H1 (cell line): ENCODE measurements at regions not wholly inside any gene's neighbourhood (a gene's known extent, or its start where the extent isn't known, plus 50 kb on each side); places are given as distances from the start of the nearest gene placed in this dataset. TPM values are rescaled to one million over a fixed set of nuclear protein-coding genes. Genes with fewer than 3 reads are reported as not detected.
"Not testable (repeated sequence)": the region's sequence is repeated elsewhere in the genome, so short reads cannot be mapped to it uniquely, and the experiment has no call there.

Source experiments
- CTCF ChIA-PET: fragments of 300-600 bp; sonication (Branson Sonifier 250); formaldehyde crosslinking; loops from one replicate; lab custom pipeline; 2021; ENCODE audit not compliant: partially characterized antibody; lab: Charles Lee
- POLR2A ChIA-PET: fragments of 300-600 bp; sonication (Branson Sonifier 250); formaldehyde crosslinking; loops from one replicate; lab custom pipeline; 2021; ENCODE audit warnings: inconsistent platforms; ENCODE audit not compliant: partially characterized antibody; lab: Charles Lee
- DNase-seq, 2 experiments: peaks; one replicate each; pipeline versions ENCODE4 v3.0.0 to v3.0.0-alpha.2; 2010 to 2022; ENCODE audit warnings: low spot score in 2 of 2, low read depth in 1 of 2, mixed read lengths in 1 of 2
- FAIRE-seq: peaks from 2 replicates; lab custom pipeline; 2011; peaks lifted over from hg19 to GRCh38; lab: Jason Lieb, UNC
- H2AFZ ChIP-seq: 2 replicates; pipeline ENCODE4 v1.8.1; 2012; ENCODE audit warnings: low read length, inconsistent platforms
- H2AK5ac ChIP-seq: 2 replicates; pipeline ENCODE4 v1.6.1; 2013; ENCODE audit warnings: low read depth, low read length
- H2BK120ac ChIP-seq: replicated peaks from 2 replicates; pipeline ENCODE3; 2013; ENCODE audit warnings: low read depth, low read length, inconsistent platforms
- H2BK12ac ChIP-seq: 2 replicates; pipeline ENCODE4 v1.6.1; 2013; ENCODE audit warnings: low read depth, low read length
- H2BK15ac ChIP-seq: 2 replicates; pipeline ENCODE4 v1.6.1; 2013; ENCODE audit warnings: low read length
- H2BK20ac ChIP-seq: 2 replicates; pipeline ENCODE4 v1.6.1; 2013; ENCODE audit warnings: low read length
- H2BK5ac ChIP-seq: 2 replicates; pipeline ENCODE4 v1.6.1; 2013; ENCODE audit warnings: low read depth, low read length
- H3K14ac ChIP-seq: 2 replicates; pipeline ENCODE4 v1.6.1; 2013; ENCODE audit warnings: inconsistent platforms; ENCODE audit not compliant: insufficient read length
- H3K18ac ChIP-seq: 2 replicates; pipeline ENCODE4 v1.6.1; 2013; ENCODE audit warnings: low read length; ENCODE audit errors: extremely low read depth
- H3K23ac ChIP-seq: 2 replicates; pipeline ENCODE4 v1.6.1; 2013; ENCODE audit warnings: inconsistent platforms; ENCODE audit not compliant: insufficient read length
- H3K23me2 ChIP-seq: 2 replicates; pipeline ENCODE4 v1.6.1; 2013; ENCODE audit warnings: low read depth, low read length
- H3K27ac ChIP-seq: 2 replicates; pipeline ENCODE4 v1.6.1; 2011; ENCODE audit warnings: low read depth, low read length, inconsistent platforms
- H3K27me3 ChIP-seq, 4 experiments: replicated peaks in 1 of 4; 1 replicate in 1 of 4; 2 replicates in 3 of 4; pipeline versions ENCODE4 v1.6.1 to v1.8.1; 2011 to 2013; ENCODE audit warnings: low read length in 3 of 4, mild to moderate bottlenecking in 3 of 4, inconsistent platforms in 2 of 4, mixed read lengths in 2 of 4, moderate library complexity in 1 of 4; ENCODE audit not compliant: control insufficient read depth in 3 of 4, insufficient read depth in 3 of 4; ENCODE audit errors: extremely low read depth in 1 of 4
- H3K36me3 ChIP-seq, 4 experiments: 2 replicates each; pipeline versions ENCODE4 v1.6.1 to v1.8.1; 2011 to 2013; ENCODE audit warnings: mild to moderate bottlenecking in 4 of 4, low read length in 3 of 4, moderate library complexity in 2 of 4, control low read depth in 1 of 4, inconsistent platforms in 1 of 4; ENCODE audit not compliant: insufficient read depth in 4 of 4, control insufficient read depth in 2 of 4
- H3K4ac ChIP-seq: replicated peaks from 2 replicates; pipeline ENCODE3; 2013; ENCODE audit warnings: low read length, low read depth, mixed read lengths, inconsistent platforms; ENCODE audit not compliant: insufficient read length
- H3K4me1 ChIP-seq, 4 experiments: replicated peaks in 1 of 4; 1 replicate in 1 of 4; 2 replicates in 3 of 4; pipeline versions ENCODE4 v1.6.1 to v1.8.1; 2011 to 2013; ENCODE audit warnings: low read length in 3 of 4, inconsistent platforms in 2 of 4, mixed read lengths in 1 of 4; ENCODE audit not compliant: insufficient read depth in 4 of 4, control insufficient read depth in 3 of 4
- H3K4me2 ChIP-seq, 2 experiments: 2 replicates each; pipeline versions ENCODE4 v1.6.1 to v1.8.1; 2011 to 2013; ENCODE audit warnings: low read depth in 2 of 2, low read length in 2 of 2, control low read depth in 1 of 2, inconsistent platforms in 1 of 2, mild to moderate bottlenecking in 1 of 2; ENCODE audit not compliant: insufficient read depth in 1 of 2
- H3K4me3 ChIP-seq, 4 experiments: fragments of 200-600, 300-600 bp in 1 of 4; sonication (generic), shearing (Covaris generic), sonication (Bioruptor Twin) in 1 of 4; 2 replicates each; pipeline versions ENCODE4 v1.5.1 to v1.8.1; 2011 to 2016; ENCODE audit warnings: low read length in 4 of 4, low read depth in 3 of 4, control low read depth in 2 of 4, inconsistent platforms in 2 of 4, mild to moderate bottlenecking in 2 of 4, mixed read lengths in 1 of 4, moderate library complexity in 1 of 4; ENCODE audit not compliant: insufficient read depth in 2 of 4; ENCODE audit errors: extremely low read depth in 1 of 4
- H3K56ac ChIP-seq: replicated peaks from 2 replicates; pipeline ENCODE3; 2013; ENCODE audit warnings: low read depth, mild to moderate bottlenecking, mixed read lengths, low read length, inconsistent platforms; ENCODE audit not compliant: insufficient read length
- H3K79me1 ChIP-seq: 2 replicates; pipeline ENCODE4 v1.6.1; 2013; ENCODE audit warnings: low read depth, low read length, control low read depth
- H3K79me2 ChIP-seq, 2 experiments: 2 replicates each; pipeline versions ENCODE4 v1.6.1 to v1.8.1; 2012 to 2013; ENCODE audit warnings: low read length in 2 of 2, mild to moderate bottlenecking in 2 of 2, inconsistent platforms in 1 of 2; ENCODE audit not compliant: insufficient read depth in 2 of 2, control insufficient read depth in 1 of 2
- H3K9ac ChIP-seq, 4 experiments: replicated peaks in 1 of 4; 1 replicate in 1 of 4; 2 replicates in 3 of 4; pipeline versions ENCODE4 v1.6.1 to v1.8.1; 2011 to 2013; ENCODE audit warnings: low read depth in 3 of 4, low read length in 3 of 4, control low read depth in 2 of 4, mild to moderate bottlenecking in 2 of 4, moderate library complexity in 2 of 4, inconsistent platforms in 1 of 4; ENCODE audit errors: extremely low read depth in 1 of 4
- H3K9me3 ChIP-seq, 2 experiments: 2 replicates each; pipeline versions ENCODE4 v1.6.1 to v1.8.1; 2012 to 2013; ENCODE audit warnings: mild to moderate bottlenecking in 2 of 2, moderate library complexity in 2 of 2, control low read depth in 1 of 2, inconsistent platforms in 1 of 2, low read depth in 1 of 2, low read length in 1 of 2, mixed read lengths in 1 of 2; ENCODE audit not compliant: insufficient read depth in 2 of 2
- H4K20me1 ChIP-seq, 2 experiments: replicated peaks in 1 of 2; 2 replicates each; pipeline versions ENCODE3 to v1.8.1; 2011 to 2013; ENCODE audit warnings: inconsistent platforms in 2 of 2, low read length in 2 of 2, mild to moderate bottlenecking in 1 of 2; ENCODE audit not compliant: insufficient read depth in 2 of 2, control insufficient read depth in 1 of 2
- H4K5ac ChIP-seq: 2 replicates; pipeline ENCODE4 v1.6.1; 2013; ENCODE audit warnings: low read length, low read depth, mixed read lengths, inconsistent platforms; ENCODE audit not compliant: insufficient read length
- H4K8ac ChIP-seq: 2 replicates; pipeline ENCODE4 v1.8.0; 2013; ENCODE audit warnings: mild to moderate bottlenecking, moderate library complexity, low read length, inconsistent platforms; ENCODE audit not compliant: insufficient read depth; ENCODE audit errors: extremely low read depth
- H4K91ac ChIP-seq: replicated peaks from 2 replicates; pipeline ENCODE3; 2013; ENCODE audit warnings: low read length, mixed read lengths, inconsistent platforms; ENCODE audit not compliant: insufficient read length
- WGBS, 2 experiments: shearing (Covaris generic) in 1 of 2; methylation state at CpG; one replicate each; pipeline versions ENCODE4 v1.1.6 to v1.1.7; 2013 to 2015; ENCODE audit warnings: low lambda C conversion rate in 2 of 2, mixed read lengths in 2 of 2, inconsistent platforms in 1 of 2, low coverage in 1 of 2, missing lambda C conversion rate in 1 of 2; ENCODE audit not compliant: insufficient replicate concordance in 2 of 2, insufficient coverage in 1 of 2, insufficient read length in 1 of 2; ENCODE audit errors: extremely low coverage in 1 of 2, missing lambda C conversion rate in 1 of 2; 5-methylcytosine and 5-hydroxymethylcytosine counted together
- small RNA-seq: library from polyadenylated mRNA; stranded (forward); fragments of <200 nt; extraction: miRNeasy Mini kit (QIAGEN cat#:217004); gene quantifications from one replicate; pipeline ENCODE3, GENCODE V24; 2013; ENCODE audit not compliant: insufficient read depth

DNA sequence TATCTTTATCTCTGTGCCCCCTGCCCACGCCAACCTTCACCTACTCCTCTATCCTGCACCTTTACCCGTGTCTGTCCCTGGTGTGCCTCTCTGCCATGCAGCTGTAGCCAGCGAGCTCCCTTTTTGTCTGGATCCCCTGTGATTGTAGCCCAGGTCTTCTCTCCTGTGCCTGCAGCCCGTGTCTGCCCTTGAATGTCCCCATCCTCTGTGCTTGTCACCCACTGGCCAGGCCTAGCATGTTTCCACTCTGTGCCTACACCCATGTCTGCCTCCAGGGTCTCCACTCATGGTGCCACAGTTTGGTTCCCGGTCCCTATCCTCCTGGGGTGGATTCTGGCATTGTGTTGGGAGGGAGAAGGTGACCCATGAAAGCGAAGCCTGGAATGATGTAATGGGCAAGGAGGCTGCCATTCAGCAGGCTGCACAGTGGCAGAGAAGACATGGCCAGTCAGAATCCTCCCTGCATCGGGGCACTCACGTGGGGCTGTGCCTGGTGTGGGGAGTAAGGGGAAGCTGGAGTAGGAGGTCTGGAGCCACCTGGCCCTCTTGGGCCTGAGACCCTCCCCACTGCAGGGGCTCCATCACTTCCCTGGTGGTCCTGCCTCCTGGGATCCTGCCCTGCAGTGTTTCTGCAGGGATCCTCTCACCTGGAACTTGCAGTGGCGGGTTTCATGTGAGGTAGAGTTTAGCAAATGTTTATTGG, 101.0 kb downstream of the GOSR1 start:
- FAIRE-seq, H2BK15ac ChIP-seq, POLR2A ChIA-PET, H3K4me1 ChIP-seq, H3K79me1 ChIP-seq, H3K14ac ChIP-seq, H3K79me2 ChIP-seq, H3K4me2 ChIP-seq, H3K9ac ChIP-seq, H3K36me3 ChIP-seq, H3K56ac ChIP-seq, H2BK5ac ChIP-seq, H3K27me3 ChIP-seq, H3K4ac ChIP-seq, H4K91ac ChIP-seq, H2BK20ac ChIP-seq, H3K23me2 ChIP-seq, H3K9me3 ChIP-seq, H2AFZ ChIP-seq, H3K18ac ChIP-seq, H4K8ac ChIP-seq, H4K5ac ChIP-seq, H3K4me3 ChIP-seq, H2BK120ac ChIP-seq, H2BK12ac ChIP-seq, H3K23ac ChIP-seq, H3K27ac ChIP-seq, H2AK5ac ChIP-seq, H4K20me1 ChIP-seq: not testable (repeated sequence)
- peak in 1 of 2 experiments; percentile 41 for DNase-seq
- CTCF ChIA-PET: interaction anchor here (0.6 kb wide), 1 partner anchor 20 kb away, joined by 3 read pairs; no protein-coding TSS in a partner anchor
- WGBS, 2 experiments: 92% methylated on average over 9 of the region's 9 CpGs; no CpG with 5 or more reads in 1 of the 2 experiments

Small RNA genes in the stretch of these regions (small RNA-seq; reads per million reads assigned to genes)
- gene AC005562.1: not detected
- gene AC127024.7: not detected
- not detected for gene RN7SL316P
